IPS-11a (cell line): ENCODE measurements at regions not wholly inside any gene's neighbourhood (a gene's known extent, or its start where the extent isn't known, plus 50 kb on each side); places are given as distances from the start of the nearest gene placed in this dataset.

ENCODE experiments used
- H3K4me3 ChIP-seq: one replicate; pipeline ENCODE4 v1.5.1; 2013; ENCODE audit warnings: low read depth, low read length, control low read depth

DNA sequence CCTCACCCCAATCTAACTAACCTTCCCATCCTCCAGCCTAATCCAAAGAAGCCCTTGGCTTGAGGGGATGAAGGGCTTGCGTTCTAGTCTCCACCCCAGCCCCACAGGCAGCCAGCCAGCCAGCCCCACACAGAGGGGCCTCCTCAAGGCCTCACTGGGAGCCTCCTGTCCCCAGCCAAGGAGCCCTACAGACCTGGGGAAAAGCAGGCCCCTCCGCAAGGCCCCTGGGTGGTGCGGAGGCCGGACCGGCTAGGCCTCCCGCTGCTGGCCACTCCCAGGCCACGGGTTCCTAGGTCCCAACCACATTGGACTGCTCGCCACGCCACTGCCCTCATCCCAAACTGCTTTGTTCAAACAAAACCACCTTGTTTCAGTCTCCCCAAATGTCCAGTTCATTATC lies 78.0 kb downstream of the ZIC5 start:
- no peak overlapping the region for H3K4me3 ChIP-seq

DNA sequence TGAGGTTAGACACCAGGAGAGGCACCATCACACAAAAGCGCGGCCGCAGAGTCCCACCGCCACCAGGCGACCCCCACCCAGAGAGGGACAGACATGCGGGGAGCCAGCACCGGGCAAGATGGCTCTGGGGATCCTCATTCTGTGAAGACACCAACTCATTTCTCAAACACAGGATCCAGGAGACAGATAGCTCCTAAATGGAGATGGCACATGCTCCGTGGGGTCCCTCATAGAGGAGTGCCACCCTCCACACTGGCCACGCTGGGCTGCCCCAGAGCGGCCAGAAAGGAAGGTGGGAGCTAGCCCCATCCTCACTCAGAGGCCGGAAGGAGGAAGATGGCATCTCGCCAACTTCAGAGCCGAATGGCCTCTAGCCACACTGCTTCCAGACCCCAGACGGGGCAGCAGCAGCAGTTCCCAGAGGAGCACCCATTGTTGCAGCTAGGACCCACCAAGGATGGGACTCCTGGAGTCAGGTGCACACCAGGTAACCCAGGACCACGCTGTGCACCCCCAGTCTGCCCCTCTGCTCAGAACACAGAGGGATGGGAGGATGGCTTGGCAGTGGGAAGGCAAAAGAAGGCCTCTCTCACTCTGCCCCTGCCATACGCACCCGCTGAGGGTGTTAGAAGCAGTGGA lies 78.6 kb downstream of the ZIC5 start:
- H3K4me3 ChIP-seq: no peak overlapping the region

DNA sequence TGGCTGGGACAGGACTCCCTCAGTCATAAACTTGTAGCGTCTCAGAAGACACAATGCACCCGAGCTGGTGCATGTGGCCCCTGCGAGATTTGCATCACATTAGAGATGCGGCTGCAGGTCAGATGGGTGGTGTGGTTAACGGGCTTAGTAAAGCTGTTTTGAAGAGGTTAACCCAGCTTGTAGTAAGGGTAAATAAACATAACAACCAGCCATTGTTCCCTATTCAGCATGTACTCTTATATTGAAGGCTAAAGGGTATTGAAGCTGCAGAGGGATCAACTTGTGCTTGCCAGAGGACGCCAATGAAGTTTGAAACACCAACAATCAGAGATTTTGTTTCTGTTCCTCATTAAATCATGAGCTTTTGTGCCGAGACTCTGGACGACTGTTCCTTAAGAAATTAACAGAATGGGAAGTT lies 79.4 kb downstream of the ZIC5 start:
- no peak overlapping the region for H3K4me3 ChIP-seq

DNA sequence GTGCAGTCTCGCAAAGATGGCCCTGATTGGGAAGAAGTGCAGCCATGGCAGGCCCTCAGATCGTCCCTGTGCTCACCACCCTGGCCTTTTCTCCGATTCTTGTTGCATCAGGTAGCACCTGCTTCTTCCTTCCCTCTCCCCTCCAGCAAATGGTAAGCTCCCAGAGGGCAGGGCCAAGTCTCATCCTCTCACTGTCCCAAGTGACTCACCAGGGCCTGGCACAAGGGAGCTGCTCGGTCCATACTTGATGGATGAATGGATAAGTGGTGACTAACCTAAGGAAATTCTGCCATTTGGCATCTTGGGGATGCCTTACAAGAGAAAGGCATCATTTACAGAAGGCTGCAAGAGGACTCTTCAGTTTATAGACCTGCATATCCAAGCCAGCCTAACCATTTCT lies 84.9 kb downstream of the ZIC5 start:
- H3K4me3 ChIP-seq: no peak overlapping the region

DNA sequence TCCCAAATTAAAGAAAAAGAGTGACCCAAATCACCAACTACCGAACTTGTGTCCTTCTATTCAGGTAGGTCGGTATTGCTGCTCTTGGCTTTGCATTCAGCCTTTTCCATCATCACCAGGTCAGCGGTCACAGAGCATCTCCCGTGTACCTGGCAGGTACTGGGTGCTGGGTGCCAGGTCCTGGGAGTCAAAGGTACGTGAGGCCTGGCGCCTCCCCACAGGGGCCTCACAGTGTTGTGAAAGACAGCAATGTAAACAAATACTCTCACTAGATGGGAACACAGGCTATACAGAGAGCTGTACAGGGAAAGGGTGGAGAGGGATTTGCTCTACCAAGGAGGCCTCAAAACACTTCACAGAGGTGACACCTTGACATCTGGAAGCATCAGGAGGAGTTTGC lies 86.7 kb downstream of the ZIC5 start:
- no peak overlapping the region for H3K4me3 ChIP-seq

DNA sequence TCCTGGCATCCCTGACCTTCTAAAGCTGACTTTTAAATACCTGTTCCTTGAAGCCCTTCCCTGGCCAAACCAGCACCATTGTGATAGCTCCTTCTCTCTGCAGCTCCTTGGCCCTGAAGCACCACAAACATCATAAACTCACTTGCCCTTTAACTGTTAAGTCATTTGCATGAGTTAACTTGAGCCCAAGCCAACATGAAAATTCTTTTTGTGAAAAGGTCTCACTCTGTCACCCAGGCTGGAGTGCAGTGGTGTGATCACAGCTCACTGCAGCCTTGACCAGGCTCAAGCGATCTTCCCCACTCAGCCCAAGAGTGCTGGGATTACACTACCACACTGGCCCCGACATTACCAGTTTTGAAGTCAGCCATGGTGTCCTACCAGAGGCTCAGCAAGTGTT lies 87.8 kb downstream of the ZIC5 start:
- H3K4me3 ChIP-seq: no peak overlapping the region

DNA sequence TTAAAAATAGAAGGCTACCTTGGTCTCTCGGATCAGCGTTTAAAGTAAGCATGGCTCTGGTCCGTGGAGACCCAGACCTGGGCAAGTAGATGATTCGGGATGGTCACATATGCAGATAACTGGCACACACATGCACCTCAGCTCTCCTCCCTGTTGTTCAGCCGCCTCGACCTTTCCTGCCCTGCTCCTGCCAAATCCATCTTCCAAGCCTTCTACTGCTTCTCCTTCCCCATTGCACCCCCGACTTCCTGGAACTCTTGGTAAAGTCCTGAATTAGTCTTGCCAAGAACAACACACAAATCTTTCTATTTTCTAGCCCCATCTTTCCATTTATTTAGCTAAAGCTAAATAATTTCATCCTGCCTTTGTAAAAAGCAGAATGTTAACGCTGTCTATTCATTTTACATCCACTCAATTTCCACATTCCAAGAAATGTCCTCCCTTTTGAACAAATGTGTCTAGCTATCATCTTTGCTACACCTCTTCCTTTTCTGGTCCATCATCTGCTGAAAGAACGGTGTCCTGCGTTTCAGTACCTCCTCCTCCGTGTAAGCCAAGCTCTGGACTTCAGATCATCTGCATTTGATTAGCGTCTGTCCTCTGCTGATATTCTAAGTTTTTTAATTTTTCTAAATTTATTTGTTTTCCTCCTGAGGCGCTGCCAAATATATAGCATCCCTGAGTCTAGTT lies 92.5 kb downstream of the ZIC5 start:
- H3K4me3 ChIP-seq: no peak overlapping the region

DNA sequence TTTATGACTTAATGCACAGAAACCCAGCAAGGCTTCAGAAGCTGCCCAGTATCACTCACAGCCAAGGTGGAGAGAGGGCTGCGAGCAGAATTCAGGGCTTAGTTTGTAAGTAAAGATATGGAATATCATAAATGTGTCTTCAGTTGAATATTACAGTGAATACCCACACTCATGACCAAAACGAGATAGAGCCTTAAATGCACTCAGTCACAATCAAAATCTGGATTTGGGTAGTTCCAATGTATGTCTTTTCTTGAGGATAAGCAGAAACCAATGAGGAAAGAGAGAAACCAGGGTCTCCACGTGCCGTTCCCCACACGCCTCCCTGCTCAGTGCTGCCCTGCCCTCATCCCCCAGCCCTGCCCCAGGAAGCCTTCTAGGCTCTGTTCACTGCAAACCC lies 94.9 kb downstream of the ZIC5 start:
- H3K4me3 ChIP-seq: no peak overlapping the region

DNA sequence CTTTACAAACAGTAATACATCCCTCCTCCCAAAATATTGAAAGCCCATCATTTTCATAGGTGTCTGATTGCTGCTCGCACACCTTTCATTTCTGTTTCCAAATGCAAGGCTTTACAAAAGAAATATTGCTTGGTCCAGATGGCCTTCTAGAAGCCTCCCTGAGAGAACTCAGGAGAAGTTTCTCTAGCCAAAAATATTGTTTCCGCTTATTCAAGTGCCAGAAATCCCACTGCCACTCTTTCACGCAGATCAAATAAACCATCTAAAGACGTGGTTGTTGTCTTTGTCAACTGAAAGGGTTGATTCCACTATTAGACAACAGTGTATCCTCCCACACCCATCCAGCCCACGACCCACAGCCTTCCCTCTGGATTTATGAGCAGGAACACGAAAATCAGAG lies 96.2 kb downstream of the ZIC5 start:
- no peak overlapping the region for H3K4me3 ChIP-seq

DNA sequence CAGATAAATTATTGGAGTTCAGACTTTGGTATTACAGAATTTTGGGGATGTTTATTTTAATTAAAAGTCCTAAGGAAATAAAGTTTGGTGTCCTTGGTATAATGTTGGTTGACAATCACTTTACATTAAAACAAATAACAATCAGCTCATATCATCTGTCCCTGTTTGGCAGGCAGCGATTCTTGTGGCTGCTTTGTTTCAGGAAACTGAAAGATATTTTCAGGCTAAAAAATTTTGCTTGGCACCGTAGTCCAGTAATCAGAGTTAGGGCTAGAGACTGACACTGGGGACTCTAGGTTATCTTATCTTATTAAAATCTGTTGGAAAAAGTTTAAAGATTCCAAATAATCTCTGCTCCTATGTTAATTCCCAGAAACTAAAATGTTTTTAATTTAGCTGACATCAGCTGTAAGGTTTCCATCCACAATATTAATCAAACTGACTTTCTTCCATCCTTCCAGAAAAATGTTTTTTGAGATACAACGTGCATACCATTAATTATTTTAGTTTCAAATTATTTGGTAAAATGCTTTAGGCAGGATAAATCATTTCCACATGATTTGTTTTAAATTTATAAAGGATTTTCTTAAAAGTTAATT lies 97.6 kb downstream of the ZIC5 start:
- H3K4me3 ChIP-seq: no peak overlapping the region

DNA sequence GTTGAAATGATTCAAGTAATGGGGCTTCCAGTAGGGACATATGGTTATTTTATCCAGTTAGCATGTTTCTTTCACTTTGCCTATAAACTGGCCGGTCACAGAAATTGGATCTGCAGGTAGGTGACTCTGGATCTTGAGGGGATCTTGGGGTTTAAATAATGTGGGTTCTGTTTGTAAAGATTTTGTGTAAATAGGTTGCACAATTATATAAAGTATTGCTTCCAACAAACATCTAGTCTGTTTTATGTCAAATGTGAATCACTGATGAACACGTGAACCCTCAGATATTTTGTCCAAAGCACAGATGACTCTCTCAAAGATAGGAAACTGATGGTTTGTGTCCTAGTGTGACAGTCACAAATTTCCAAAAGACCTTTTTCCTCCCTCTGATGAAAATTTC lies 98.4 kb downstream of the ZIC5 start:
- H3K4me3 ChIP-seq: no peak overlapping the region

DNA sequence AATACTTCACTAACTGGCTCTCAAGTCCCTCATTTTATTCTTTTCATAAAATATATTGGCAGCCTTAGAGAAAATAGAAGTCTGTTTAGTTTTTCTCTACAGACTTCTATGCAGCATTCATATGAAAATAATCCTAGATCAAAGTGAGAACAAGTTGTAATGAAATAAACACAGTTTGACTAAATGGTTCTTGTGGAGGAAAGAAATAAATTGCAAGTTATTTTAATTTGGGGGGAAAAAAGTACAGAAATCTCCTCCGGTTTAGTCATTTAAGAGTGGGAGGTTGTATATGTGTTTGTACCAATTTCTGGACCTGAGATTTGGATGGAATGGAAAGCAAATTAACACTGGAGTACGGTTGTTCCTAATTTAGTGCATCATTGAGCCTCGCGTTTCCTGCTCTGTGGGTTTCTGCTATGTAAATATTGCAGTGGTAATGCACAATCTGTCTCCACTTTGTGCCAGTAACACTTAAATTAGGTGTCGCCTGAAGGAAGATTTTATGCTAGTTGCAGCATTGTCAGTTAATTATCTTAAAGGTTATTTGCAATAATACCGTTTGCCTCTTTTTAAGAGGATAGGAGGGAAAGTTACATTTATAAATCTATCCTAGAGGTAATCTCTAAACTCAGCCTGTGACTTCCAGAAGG lies 100.2 kb downstream of the ZIC5 start:
- H3K4me3 ChIP-seq: no peak overlapping the region

DNA sequence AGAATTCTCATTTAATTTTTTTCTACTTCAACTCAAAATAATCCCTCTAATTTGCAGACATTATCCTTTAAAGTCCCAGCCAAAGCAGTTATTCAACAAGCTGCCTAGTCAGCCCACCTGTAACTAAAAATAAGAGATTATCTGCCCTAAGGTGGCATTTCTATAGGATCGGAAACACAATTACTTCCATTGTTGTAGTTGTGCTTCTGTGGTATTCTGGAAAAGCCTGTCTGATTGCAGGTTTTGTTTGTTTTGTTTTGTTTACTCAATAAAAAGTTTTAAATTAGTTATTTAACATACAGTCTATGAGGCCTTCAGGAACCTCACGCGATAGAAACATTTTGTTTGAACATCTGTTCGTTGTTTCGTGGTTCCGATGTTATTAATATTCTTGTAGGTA lies 101.0 kb downstream of the ZIC5 start:
- no peak overlapping the region for H3K4me3 ChIP-seq

DNA sequence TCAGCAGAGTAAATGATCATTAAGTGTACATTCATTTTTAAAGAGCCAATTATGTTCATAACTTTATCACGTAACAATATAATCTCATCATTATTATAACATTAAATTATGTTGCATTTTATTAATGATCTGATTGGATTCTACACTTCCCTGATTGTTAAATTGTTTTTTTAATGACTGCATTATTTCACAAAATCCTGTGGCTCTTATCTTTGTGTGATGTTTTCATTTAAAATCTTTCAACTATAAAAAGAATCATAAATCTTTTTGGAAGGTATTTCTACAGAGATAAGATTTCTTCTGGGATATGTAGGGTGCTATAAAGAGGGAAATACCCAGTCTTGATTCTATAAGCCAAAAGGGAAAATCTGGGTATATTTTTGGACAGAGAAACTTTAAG lies 101.7 kb downstream of the ZIC5 start:
- H3K4me3 ChIP-seq: no peak overlapping the region

DNA sequence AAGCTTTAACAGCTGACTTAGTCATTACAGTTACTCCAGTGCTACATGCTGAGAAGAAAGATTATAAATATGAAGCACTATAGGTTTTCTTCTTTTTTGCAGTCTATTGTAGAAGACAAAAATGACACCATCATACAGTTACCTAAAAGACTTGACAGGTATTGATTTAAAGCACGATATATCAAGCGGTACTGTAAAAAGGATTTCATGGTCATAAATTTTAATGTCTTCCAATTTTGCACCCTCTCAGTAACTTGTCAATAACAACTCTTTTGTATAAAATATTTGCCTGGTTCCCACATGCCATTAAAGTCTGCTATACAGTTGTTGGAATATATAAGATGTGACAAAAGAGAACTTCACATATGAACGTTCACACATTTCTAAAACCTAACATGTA lies 102.8 kb downstream of the ZIC5 start:
- H3K4me3 ChIP-seq: no peak overlapping the region

DNA sequence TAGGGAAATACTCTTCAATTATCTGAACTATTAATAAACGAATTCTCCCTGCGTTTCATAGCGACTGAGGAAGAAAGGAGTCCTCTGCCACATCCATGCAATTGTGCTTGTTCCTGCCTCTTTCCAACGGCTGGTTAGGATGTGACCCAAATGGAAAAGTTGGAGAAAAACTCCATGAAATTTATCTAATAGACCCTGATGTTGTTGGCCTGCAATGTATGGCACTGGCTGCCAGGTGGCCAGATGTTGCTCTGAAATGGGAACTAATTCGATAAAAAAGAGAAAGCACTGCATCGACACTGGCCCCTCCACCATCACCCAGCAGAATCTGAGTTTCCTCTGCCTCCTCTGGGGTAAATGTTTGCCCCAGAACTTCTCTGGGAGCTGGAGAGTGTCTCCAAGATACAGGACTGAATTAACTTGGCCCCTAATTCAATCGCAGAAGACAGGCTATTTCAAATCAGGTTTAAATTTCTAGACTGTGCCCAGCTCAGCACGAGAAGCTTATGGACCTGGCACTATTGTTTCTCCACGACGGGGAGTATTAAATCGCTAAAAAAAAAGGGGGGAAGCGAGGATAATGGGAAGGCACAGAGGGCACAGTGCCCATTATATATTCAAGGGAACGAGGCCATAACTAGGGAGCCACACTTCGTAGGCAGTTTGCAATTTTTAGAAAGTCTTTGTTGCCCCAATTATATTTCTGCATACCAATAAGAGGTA lies 103.9 kb downstream of the ZIC5 start:
- no peak overlapping the region for H3K4me3 ChIP-seq

DNA sequence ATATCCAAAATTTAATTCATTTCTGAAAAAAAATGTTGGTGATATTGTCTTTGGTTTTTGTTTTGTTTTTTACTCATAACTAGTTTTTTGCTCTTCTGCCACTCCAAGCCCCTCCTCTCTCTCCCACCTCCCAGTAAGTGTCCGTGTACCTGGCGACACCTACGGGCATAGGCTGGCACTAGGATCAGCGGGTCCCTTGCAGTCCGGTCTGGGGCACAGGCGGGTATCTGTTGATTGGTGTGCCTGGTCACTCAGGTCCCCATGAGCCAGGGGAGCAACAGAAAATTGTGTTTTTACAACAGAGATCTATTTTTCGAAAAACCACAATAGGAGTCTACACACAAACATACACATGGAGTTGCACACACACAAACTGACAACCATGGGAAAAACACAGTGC lies 104.8 kb downstream of the ZIC5 start:
- no peak overlapping the region for H3K4me3 ChIP-seq

DNA sequence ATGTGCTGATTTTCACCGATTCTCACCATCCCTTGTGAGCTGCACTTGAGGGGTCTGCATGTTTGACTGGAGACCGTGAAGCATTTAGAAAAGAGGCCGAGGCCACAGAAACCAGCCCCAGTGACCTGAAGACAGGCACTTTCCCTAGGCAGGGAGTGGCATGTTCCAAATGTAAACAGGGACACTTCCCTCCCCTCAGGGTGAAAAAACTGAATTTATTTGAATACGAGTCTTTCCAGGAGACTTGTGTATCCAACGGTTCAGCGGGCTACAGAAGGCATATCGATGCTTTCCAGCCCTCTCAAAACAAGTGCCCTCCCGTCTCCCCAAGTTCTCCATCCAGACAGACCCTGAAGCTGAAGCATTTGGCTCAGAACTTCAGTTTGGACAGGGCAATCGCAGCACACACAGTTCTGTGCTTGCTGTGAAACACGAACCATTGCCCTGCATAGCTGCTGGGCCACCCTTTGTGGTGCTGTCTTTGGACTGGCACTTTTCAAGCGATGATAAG lies 106.1 kb downstream of the ZIC5 start:
- H3K4me3 ChIP-seq: no peak overlapping the region

DNA sequence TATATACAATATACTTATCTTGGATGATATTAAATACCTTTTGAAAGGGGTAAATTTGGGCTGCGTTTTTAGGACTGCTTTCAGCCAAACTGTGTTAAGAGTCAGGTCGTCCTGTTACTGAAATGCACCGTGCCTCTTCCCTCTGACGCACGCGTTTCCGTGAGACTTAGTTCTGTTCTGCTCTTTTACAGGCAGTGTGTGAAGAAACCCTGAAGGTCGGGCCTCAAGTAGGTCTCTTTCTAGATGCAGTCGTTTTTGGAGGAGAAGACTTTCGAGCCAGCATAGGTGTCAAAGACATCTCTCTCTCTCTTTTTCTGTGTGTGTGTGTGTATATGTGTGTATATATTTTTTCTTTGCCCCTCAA lies 107.0 kb downstream of the ZIC5 start:
- no peak overlapping the region for H3K4me3 ChIP-seq

DNA sequence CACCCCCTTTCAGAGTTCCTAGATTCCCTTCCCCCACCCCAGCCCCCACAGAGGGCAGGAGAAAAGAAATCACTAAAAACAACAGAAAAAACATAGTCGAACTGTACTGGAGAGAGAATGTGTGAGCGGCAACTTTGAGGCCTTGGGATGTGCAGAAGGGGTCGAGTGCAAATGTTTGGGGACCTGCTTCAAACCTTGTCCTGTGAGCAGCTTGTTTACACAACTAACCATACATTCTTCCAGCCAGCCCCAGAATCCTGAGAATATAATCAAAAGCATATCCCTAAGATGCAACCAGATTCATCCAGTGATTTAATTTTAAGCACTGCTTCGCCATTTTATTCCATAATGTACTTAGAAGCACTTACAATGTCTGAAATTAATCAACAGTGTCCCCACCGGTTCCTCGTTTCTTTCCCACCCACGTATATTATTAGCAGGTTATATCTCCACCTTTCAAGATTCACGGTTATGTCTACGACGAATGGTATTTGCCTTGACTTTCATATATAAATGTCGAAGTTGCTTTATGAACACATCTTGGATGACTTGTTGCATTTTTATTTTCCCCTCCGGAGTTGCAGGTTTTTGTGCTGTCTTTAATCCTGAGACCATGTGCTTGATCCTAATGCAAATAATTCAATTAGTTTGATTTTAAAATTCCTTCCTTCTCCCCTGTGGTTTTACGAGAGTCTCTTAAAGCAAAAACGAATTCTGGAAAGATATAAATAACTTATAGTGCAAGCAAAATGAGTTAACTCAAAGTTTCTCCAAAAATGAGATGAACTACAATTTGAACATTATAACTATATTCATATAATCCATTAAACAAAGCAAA lies 107.6 kb downstream of the ZIC5 start:
- no peak overlapping the region for H3K4me3 ChIP-seq
